H9 (cell line): ENCODE measurements at regions not wholly inside any gene's neighbourhood (a gene's known extent, or its start where the extent isn't known, plus 50 kb on each side); places are given as distances from the start of the nearest gene placed in this dataset.

Source experiments
- DNase-seq: peaks from one replicate; pipeline ENCODE4 v3.0.0-alpha.2; 2017
- H2AFZ ChIP-seq: one replicate; pipeline ENCODE4 v1.6.1; 2013; ENCODE audit warnings: mild to moderate bottlenecking, low read length, control low read depth, moderate library complexity
- H2AK5ac ChIP-seq: 2 replicates; pipeline ENCODE4 v1.6.1; 2013; ENCODE audit warnings: low read length, control low read depth, mixed read lengths; ENCODE audit not compliant: insufficient read length
- H2BK120ac ChIP-seq: one replicate; pipeline ENCODE4 v1.6.1; 2013; ENCODE audit warnings: low read depth, mild to moderate bottlenecking, low read length, control low read depth, inconsistent platforms; ENCODE audit not compliant: poor library complexity, severe bottlenecking
- H2BK12ac ChIP-seq: 2 replicates; pipeline ENCODE4 v1.6.1; 2013; ENCODE audit warnings: low read length, control low read depth, mixed read lengths, low read depth; ENCODE audit not compliant: insufficient read length
- H2BK15ac ChIP-seq: 2 replicates; pipeline ENCODE4 v1.6.1; 2013; ENCODE audit warnings: low read depth, low read length, control low read depth
- H2BK20ac ChIP-seq: one replicate; pipeline ENCODE4 v1.6.1; 2013; ENCODE audit warnings: low read depth, mild to moderate bottlenecking, low read length, control low read depth, inconsistent platforms; ENCODE audit not compliant: poor library complexity, severe bottlenecking
- H2BK5ac ChIP-seq: 2 replicates; pipeline ENCODE4 v1.6.1; 2013; ENCODE audit warnings: low read length, control low read depth, mixed read lengths; ENCODE audit not compliant: insufficient read length
- H3K14ac ChIP-seq: 2 replicates; pipeline ENCODE4 v1.6.1; 2013; ENCODE audit warnings: low read length, control low read depth; ENCODE audit not compliant: insufficient read depth
- H3K18ac ChIP-seq: 2 replicates; pipeline ENCODE4 v1.6.1; 2013; ENCODE audit warnings: low read depth, mild to moderate bottlenecking, mixed read lengths, low read length, control low read depth; ENCODE audit not compliant: insufficient read length
- H3K23ac ChIP-seq: 2 replicates; pipeline ENCODE4 v1.6.1; 2013; ENCODE audit warnings: low read length, control low read depth, mixed read lengths, low read depth; ENCODE audit not compliant: insufficient read length
- H3K23me2 ChIP-seq: 2 replicates; pipeline ENCODE4 v1.6.1; 2013; ENCODE audit warnings: low read depth, mild to moderate bottlenecking, mixed read lengths, low read length, control low read depth; ENCODE audit not compliant: insufficient read length, poor library complexity, severe bottlenecking
- H3K27ac ChIP-seq: 2 replicates; pipeline ENCODE4 v1.5.1; 2013; ENCODE audit warnings: low read length, control low read depth, mixed read lengths, low read depth; ENCODE audit not compliant: insufficient read length
- H3K27me3 ChIP-seq: 2 replicates; pipeline ENCODE4 v1.6.1; 2013; ENCODE audit warnings: low read length, control low read depth, inconsistent platforms; ENCODE audit not compliant: insufficient read depth
- H3K4ac ChIP-seq: 2 replicates; pipeline ENCODE4 v1.6.1; 2013; ENCODE audit warnings: low read depth, mild to moderate bottlenecking, control low read depth, inconsistent platforms, low read length, moderate library complexity
- H3K4me1 ChIP-seq: 2 replicates; pipeline ENCODE4 v1.6.1; 2013; ENCODE audit warnings: low read length, control low read depth, inconsistent platforms; ENCODE audit not compliant: insufficient read depth
- H3K4me2 ChIP-seq: 2 replicates; pipeline ENCODE4 v1.6.1; 2013; ENCODE audit warnings: low read length, control low read depth, mixed read lengths; ENCODE audit not compliant: insufficient read length, insufficient read depth
- H3K56ac ChIP-seq: 2 replicates; pipeline ENCODE4 v1.6.1; 2013; ENCODE audit warnings: low read depth, mild to moderate bottlenecking, mixed read lengths, low read length, control low read depth; ENCODE audit not compliant: insufficient read length
- H3K79me1 ChIP-seq: 2 replicates; pipeline ENCODE4 v1.6.1; 2013; ENCODE audit warnings: low read depth, mild to moderate bottlenecking, moderate library complexity, low read length, control low read depth, inconsistent platforms; ENCODE audit not compliant: insufficient read depth, poor library complexity, severe bottlenecking
- H3K79me2 ChIP-seq: 2 replicates; pipeline ENCODE4 v1.6.1; 2013; ENCODE audit warnings: low read length, control low read depth, inconsistent platforms; ENCODE audit not compliant: insufficient read depth
- H3K9ac ChIP-seq: 2 replicates; pipeline ENCODE4 v1.6.1; 2013; ENCODE audit warnings: low read length, control low read depth, mixed read lengths; ENCODE audit not compliant: insufficient read length; ENCODE audit errors: extremely low read depth
- H3K9me3 ChIP-seq: one replicate; pipeline ENCODE4 v1.6.1; 2013; ENCODE audit warnings: low read depth, low read length, inconsistent platforms; ENCODE audit not compliant: control insufficient read depth
- H3T11ph ChIP-seq: one replicate; pipeline ENCODE4 v1.6.1; 2013; ENCODE audit warnings: mild to moderate bottlenecking, low read length, control low read depth, inconsistent platforms
- H4K20me1 ChIP-seq: one replicate; pipeline ENCODE4 v1.6.1; 2013; ENCODE audit not compliant: control insufficient read depth, insufficient read length, insufficient read depth
- H4K5ac ChIP-seq: 2 replicates; pipeline ENCODE4 v1.6.1; 2013; ENCODE audit warnings: low read depth, mild to moderate bottlenecking, mixed read lengths, low read length, control low read depth; ENCODE audit not compliant: insufficient read length
- H4K8ac ChIP-seq: replicated peaks from 2 replicates; pipeline ENCODE4 v1.6.1; 2013; ENCODE audit warnings: low read length, control low read depth, mixed read lengths, low read depth; ENCODE audit not compliant: insufficient read length
- H4K91ac ChIP-seq: 2 replicates; pipeline ENCODE4 v1.6.1; 2013; ENCODE audit warnings: low read depth, mild to moderate bottlenecking, moderate library complexity, mixed read lengths, low read length, control low read depth; ENCODE audit not compliant: insufficient read length
- H3K27ac Mint-ChIP-seq, 3 experiments: 2 replicates in 2 of 3; 3 replicates in 1 of 3; pipeline ENCODE4 v1.8.0; 2020 to 2021; ENCODE audit warnings: mixed read lengths in 3 of 3, mild to moderate bottlenecking in 1 of 3, moderate library complexity in 1 of 3
- H3K27me3 Mint-ChIP-seq: 2 replicates; pipeline ENCODE4 v1.8.0; 2021; ENCODE audit warnings: low read depth, mild to moderate bottlenecking, moderate library complexity, mixed read lengths
- H3K36me3 Mint-ChIP-seq, 3 experiments: 2 replicates in 2 of 3; 3 replicates in 1 of 3; pipeline ENCODE4 v1.8.0; 2020 to 2021; ENCODE audit warnings: low read depth in 3 of 3, mixed read lengths in 3 of 3; ENCODE audit not compliant: insufficient read depth in 1 of 3
- H3K4me1 Mint-ChIP-seq, 2 experiments: 2 replicates each; pipeline ENCODE4 v1.8.0; 2020; ENCODE audit warnings: mixed read lengths in 2 of 2
- H3K4me3 Mint-ChIP-seq, 2 experiments: 2 replicates in 1 of 2; 3 replicates in 1 of 2; pipeline ENCODE4 v1.8.0; 2020 to 2021; ENCODE audit warnings: mild to moderate bottlenecking in 2 of 2, mixed read lengths in 2 of 2, moderate library complexity in 1 of 2
- H3K9me3 Mint-ChIP-seq, 2 experiments: 2 replicates in 1 of 2; 3 replicates in 1 of 2; pipeline ENCODE4 v1.8.0; 2020; ENCODE audit warnings: mild to moderate bottlenecking in 2 of 2, mixed read lengths in 2 of 2, moderate library complexity in 1 of 2
- WGBS: extraction: QIAGEN DNeasy Blood & Tissue Kit; methylation state at CpG from one replicate; pipeline ENCODE4 v1.1.7; 2013; ENCODE audit warnings: missing lambda C conversion rate, low lambda C conversion rate, mixed read lengths; ENCODE audit not compliant: insufficient read length; ENCODE audit errors: extremely low coverage; 5-methylcytosine and 5-hydroxymethylcytosine counted together
- TF ChIP-seq, protein P1 (sequence below): fragments of 200-600 bp; sonication (generic); conservative IDR thresholded peaks from 3 replicates; pipeline ENCODE4 v1.8.0; 2021; ENCODE audit warnings: antibody characterized with exemption, mild to moderate bottlenecking

DNA sequence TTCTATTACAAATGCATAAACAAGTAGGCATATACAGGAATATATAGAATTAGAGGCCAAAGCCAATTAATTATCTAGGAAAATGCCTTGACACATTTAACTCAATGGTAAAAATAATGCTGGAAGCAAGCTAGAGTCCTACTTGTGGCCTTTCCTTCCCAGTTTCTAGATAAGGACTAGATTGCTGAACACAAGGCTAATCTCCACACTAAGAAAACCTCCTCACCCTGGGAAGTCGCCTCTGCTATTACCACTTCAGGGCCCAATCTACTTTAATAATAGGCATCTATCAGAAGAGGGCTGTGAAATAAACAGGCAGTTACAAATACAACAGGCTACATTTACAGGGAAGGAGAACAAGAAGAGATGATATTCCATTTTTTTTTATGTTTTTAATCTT is 80.5 kb upstream of the PRICKLE2 start:
- no peaks in the 10 kb centered on the region for H3K4me1 ChIP-seq
- no peaks in the 10 kb centered on the region for H3K23me2 ChIP-seq
- H3K27me3 ChIP-seq, result no peaks in the 10 kb centered on the region
- no peaks in the 10 kb centered on the region for H3K79me1 ChIP-seq
- no peak overlapping the region for H3K56ac ChIP-seq
- H3K9ac ChIP-seq, result no peak overlapping the region
- no peak overlapping the region for H2BK20ac ChIP-seq
- no peak overlapping the region for H3T11ph ChIP-seq
- H2BK15ac ChIP-seq, result no peak overlapping the region
- WGBS, result no CpG with 5 or more reads among the region's 1 CpG
- H3K4ac ChIP-seq, result no peak overlapping the region
- Mint-ChIP-seq H3K4me3 (no peak overlapping the region), H3K36me3 (no peaks in the 10 kb centered on the region; a peak in 1 of 7 replicates), H3K27me3 (no peaks in the 10 kb centered on the region; the same call in 1 of the 2 replicates), H3K27ac (no peak overlapping the region), H3K4me1 (no peaks in the 10 kb centered on the region), H3K9me3 (no peaks in the 10 kb centered on the region)
- H3K18ac ChIP-seq, result no peak overlapping the region
- TF ChIP-seq, protein P1, sequence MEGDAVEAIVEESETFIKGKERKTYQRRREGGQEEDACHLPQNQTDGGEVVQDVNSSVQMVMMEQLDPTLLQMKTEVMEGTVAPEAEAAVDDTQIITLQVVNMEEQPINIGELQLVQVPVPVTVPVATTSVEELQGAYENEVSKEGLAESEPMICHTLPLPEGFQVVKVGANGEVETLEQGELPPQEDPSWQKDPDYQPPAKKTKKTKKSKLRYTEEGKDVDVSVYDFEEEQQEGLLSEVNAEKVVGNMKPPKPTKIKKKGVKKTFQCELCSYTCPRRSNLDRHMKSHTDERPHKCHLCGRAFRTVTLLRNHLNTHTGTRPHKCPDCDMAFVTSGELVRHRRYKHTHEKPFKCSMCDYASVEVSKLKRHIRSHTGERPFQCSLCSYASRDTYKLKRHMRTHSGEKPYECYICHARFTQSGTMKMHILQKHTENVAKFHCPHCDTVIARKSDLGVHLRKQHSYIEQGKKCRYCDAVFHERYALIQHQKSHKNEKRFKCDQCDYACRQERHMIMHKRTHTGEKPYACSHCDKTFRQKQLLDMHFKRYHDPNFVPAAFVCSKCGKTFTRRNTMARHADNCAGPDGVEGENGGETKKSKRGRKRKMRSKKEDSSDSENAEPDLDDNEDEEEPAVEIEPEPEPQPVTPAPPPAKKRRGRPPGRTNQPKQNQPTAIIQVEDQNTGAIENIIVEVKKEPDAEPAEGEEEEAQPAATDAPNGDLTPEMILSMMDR, result no peak
- H3K23ac ChIP-seq, result no peak overlapping the region
- H3K79me2 ChIP-seq, result no peaks in the 10 kb centered on the region
- DNase-seq, result no peak
- no peaks in the 10 kb centered on the region for H4K20me1 ChIP-seq
- no peak overlapping the region for H2BK5ac ChIP-seq
- no peaks in the 10 kb centered on the region for H3K9me3 ChIP-seq
- no peak overlapping the region for H4K8ac ChIP-seq
- H2BK120ac ChIP-seq, result no peak overlapping the region
- H4K91ac ChIP-seq, result no peak overlapping the region
- no peak overlapping the region for H3K14ac ChIP-seq
- H2AFZ ChIP-seq, result no peak overlapping the region
- H2AK5ac ChIP-seq, result no peak overlapping the region
- H4K5ac ChIP-seq, result no peak overlapping the region
- H2BK12ac ChIP-seq, result no peak overlapping the region
- H3K4me2 ChIP-seq, result no peak overlapping the region
- no peak overlapping the region for H3K27ac ChIP-seq
